Hippocampal formation (tissue), 2 donors: ENCODE measurements at regions not wholly inside any gene's neighbourhood (a gene's known extent, or its start where the extent isn't known, plus 50 kb on each side); places are given as distances from the start of the nearest gene placed in this dataset.
A peak's percentile ranks its signal among the peaks of the same experiment; 100 is the strongest.

ENCODE experiments used
- DNase-seq, 2 donors: peaks; one replicate each; lab custom pipeline; 2025; lab: John Stamatoyannopoulos, UW

GRCh38 chr5:38719916-38720315 is 125.9 kb upstream of the OSMR start:
- no peak for DNase-seq

GRCh38 chr5:38720554-38721361 is 125.1 kb upstream of the OSMR start:
- no peak for DNase-seq

GRCh38 chr5:38722918-38723317 is 122.9 kb upstream of the OSMR start:
- DNase-seq: no peak

- no peak for DNase-seq
Measured at GRCh38 chr5:38723426-38723825, 122.4 kb upstream of the OSMR start.

DNA sequence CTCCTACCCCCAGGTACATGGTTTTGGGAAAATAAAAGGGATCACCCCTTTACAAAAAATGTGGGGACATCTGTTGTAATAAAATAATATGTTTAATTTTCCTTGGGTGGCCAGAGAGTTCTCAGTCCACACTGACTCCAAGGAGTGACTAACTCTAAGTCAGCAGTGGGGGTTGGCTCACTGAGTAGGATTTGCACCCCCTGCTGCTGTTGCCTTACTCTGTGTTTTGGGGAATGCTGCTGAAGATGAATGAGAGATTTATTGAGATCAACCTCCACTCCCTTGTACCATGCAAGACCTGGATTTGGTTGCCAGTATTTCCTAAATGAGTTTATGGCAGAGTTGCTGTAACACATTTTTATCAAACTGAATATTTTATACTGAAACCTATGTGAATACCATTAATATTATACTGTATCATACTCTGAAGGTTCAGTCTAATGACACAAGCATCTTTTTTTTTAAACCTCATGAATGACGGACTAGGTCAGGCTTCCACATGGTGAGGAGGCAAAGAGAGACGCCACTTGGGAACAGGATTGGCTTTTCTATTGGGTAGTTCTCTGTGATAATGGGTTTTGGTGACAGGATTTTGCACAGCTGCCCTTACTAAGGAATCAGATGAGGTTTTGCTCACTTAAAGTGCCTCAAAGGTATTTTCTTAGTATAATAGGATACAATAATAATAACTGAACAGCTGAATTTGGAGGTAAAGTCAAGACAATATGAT is 121.3 kb upstream of the OSMR start:
- no peak for DNase-seq

- DNase-seq: peak; percentile 46 to 83
Measured at GRCh38 chr5:38725371-38725865, 120.4 kb upstream of the OSMR start.

- DNase-seq: peak in 1 of 2 donors; percentile 4
Measured at GRCh38 chr5:38726279-38726678, 119.5 kb upstream of the OSMR start.

- no peak for DNase-seq
Measured at GRCh38 chr5:38728029-38728428, 117.8 kb upstream of the OSMR start.

DNA sequence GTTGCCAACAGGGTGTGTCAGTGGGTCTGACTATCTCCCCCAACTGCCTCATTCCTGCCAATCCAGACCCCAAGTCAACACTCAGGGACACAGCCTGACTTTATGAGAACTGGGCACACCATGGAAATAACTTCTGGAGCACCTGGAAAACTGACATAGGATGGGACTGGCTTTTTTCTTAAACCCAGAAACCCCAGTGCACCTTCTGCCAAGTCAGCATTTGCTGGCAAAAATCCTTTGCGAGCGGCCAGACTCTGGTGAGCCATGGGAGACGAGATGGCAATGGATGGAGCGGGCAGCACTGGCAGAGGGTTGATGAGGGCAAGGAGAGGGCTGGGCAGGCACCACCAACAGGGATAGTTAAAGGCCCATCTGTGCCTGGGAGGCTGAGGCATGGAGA is 114.4 kb upstream of the OSMR start:
- no peak for DNase-seq

DNA sequence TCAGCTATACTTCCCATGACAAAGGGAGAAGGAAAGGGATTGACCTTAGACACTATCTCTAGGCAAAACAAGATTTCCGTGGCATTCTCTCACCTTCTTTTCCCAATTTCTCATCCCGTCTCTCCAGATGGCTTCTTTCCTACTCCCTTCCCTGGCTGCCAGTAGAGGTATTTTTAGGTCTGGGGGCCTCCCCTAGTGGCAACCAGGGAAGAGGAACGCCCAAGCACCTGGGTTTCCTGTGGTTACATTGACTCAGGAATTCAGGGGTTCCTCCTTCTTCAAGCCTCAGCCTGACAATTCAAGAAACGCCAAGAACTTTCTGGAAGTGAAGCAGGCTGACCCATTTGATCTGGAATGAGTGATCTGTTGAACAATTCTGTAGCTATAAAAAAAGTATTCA is 111.5 kb upstream of the OSMR start:
- DNase-seq: no peak

- no peak for DNase-seq
Measured at GRCh38 chr5:38736089-38736488, 109.7 kb upstream of the OSMR start.

DNA sequence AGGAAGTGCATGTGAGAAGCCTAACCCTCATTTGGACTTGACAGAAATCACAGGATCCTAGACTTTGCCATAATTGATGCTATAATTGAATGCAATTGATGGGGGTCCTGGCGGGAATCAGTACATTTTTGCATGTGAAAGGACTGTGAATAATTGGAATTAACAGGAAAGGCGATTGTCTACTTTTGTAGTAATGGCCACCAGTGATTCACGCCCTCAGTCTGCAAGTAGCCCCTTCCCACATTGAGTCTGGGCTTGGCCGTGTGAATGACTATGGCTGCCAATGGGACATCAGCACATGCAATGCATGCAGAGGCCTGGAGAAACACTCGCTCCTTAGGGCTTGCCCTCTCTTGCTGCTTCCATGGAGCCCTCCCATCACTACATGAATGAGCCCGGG is 107.8 kb upstream of the OSMR start:
- DNase-seq: no peak

DNA sequence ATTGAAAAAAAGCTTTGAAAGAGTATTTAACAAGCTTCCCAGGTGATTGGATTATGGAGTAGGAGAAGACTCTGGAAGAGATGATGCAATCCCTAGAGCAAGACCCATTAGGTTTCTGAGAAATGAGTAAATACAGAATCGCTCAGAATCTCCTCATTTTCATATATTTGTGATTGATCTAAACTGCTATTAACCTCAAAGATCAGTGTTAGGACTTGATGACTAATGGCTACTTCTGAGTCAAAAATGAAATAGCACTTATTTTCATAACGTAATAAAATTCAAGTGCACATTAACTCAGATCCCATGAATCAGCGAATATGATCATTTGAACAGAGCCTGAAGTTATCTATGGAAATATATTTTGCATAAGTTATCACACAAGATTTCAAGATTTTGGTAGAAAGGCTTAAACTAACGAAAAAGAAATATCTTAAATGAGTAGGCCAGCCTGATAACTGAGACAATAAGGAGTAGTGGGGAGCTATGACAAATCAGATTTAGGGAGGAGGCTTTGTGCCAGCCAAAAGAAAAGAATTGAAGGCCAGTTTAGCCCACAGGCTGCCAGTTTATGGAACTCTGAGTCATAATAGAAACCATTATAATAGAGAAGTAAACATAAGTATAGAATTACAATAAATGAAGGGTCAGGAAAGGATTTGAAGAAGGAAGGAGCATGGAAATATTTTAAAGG is 106.7 kb upstream of the OSMR start:
- no peak for DNase-seq

GRCh38 chr5:38739705-38740045 is 106.1 kb upstream of the OSMR start:
- DNase-seq: no peak

DNA sequence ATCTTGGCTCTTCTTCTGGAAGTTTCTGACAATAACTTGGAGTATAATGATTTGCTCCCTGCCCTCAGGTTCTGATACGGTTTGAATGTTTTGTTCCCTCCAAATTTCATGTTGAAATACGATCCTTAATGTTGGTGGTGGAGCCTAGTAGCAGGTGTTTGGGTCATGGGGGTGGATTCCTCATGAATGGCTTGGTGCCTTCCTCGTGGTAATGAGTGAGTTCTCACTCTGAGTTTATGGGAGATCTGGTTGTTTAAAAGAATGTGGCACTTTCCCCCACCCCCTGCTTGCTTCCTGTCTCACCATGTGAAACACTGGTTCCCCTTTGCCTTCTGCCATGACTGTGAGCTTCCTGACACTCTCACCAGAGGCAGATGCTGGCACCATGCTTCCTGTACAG is 103.0 kb upstream of the OSMR start:
- DNase-seq: no peak

DNA sequence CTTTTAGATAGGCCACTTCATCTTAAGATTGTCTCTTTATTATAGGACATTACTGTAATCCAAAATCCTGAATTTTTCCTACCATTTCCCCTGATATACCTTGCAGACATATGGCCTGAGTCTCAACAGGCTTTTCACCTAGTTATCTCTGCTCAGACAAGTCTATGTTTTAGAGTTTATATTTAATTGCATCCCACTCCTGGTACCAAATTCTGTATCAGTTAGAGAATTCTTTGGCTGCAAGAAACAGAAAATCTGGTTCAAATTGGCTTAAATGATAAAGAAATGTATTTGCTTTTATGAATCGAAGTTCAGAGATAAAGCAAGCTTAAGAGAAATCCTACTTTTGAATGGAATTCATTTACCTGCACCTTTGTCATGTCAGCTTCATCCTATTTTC is 102.2 kb upstream of the OSMR start:
- no peak for DNase-seq

GRCh38 chr5:38745836-38746732 is 99.7 kb upstream of the OSMR start:
- DNase-seq: peak; percentile 47 to 85

DNA sequence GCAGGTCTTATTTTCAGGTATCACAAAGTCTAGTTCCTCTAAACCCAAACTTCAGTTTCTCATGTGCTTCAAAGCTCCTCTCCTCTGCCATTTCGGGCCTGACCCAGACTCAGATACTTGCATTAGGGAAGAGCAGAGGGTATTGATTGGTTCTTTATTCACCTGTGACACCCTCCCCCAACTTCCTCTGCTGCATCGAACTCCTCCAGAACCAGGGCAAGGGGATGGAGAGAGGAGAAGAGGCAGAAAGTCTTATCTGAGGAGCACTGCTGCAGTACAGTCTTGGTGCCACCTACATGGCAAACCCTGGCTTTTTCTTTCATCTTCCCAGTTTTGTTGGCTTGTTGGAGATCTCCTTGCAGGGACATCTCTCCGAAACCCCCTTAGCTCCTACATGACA is 96.0 kb upstream of the OSMR start:
- DNase-seq: no peak

GRCh38 chr5:38751103-38751502 is 94.7 kb upstream of the OSMR start:
- no peak for DNase-seq

- no peak for DNase-seq
Measured at GRCh38 chr5:38752012-38752536, 93.7 kb upstream of the OSMR start.

DNA sequence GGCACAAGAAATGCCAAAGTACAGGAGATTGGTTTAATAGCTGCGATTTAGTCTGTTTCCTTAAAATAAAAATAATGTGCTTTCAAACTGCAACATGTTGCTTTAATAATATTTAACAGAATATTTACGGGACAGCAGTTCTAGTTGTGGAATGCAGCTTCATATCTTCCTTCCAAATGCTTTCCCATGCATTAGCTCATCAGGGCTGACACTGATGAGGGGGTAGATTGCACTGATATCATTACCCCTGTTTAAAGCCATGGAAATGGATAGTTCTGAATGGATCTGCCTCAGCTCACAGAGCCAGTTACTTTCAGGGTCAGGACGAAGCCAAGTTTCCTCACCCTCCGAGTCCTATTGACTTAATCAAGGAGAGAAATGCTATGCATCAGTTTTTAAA is 93.2 kb upstream of the OSMR start:
- DNase-seq: no peak

- no peak for DNase-seq
Measured at GRCh38 chr5:38753141-38753540, 92.7 kb upstream of the OSMR start.
